H1 (cell line): ENCODE measurements at regions not wholly inside any gene's neighbourhood (a gene's known extent, or its start where the extent isn't known, plus 50 kb on each side); places are given as distances from the start of the nearest gene placed in this dataset.

Source experiments
- CTCF ChIA-PET: fragments of 300-600 bp; sonication (Branson Sonifier 250); formaldehyde crosslinking; loops from one replicate; lab custom pipeline; 2021; ENCODE audit not compliant: partially characterized antibody; lab: Charles Lee
- POLR2A ChIA-PET: fragments of 300-600 bp; sonication (Branson Sonifier 250); formaldehyde crosslinking; loops from one replicate; lab custom pipeline; 2021; ENCODE audit warnings: inconsistent platforms; ENCODE audit not compliant: partially characterized antibody; lab: Charles Lee
- DNase-seq, 2 experiments: peaks; one replicate each; pipeline versions ENCODE4 v3.0.0 to v3.0.0-alpha.2; 2010 to 2022; ENCODE audit warnings: low spot score in 2 of 2, low read depth in 1 of 2, mixed read lengths in 1 of 2
- FAIRE-seq: peaks from 2 replicates; lab custom pipeline; 2011; peaks lifted over from hg19 to GRCh38; lab: Jason Lieb, UNC
- H2AFZ ChIP-seq: 2 replicates; pipeline ENCODE4 v1.8.1; 2012; ENCODE audit warnings: low read length, inconsistent platforms
- H2AK5ac ChIP-seq: 2 replicates; pipeline ENCODE4 v1.6.1; 2013; ENCODE audit warnings: low read depth, low read length
- H2BK120ac ChIP-seq: replicated peaks from 2 replicates; pipeline ENCODE3; 2013; ENCODE audit warnings: low read depth, low read length, inconsistent platforms
- H2BK12ac ChIP-seq: 2 replicates; pipeline ENCODE4 v1.6.1; 2013; ENCODE audit warnings: low read depth, low read length
- H2BK15ac ChIP-seq: 2 replicates; pipeline ENCODE4 v1.6.1; 2013; ENCODE audit warnings: low read length
- H2BK20ac ChIP-seq: 2 replicates; pipeline ENCODE4 v1.6.1; 2013; ENCODE audit warnings: low read length
- H2BK5ac ChIP-seq: 2 replicates; pipeline ENCODE4 v1.6.1; 2013; ENCODE audit warnings: low read depth, low read length
- H3K14ac ChIP-seq: 2 replicates; pipeline ENCODE4 v1.6.1; 2013; ENCODE audit warnings: inconsistent platforms; ENCODE audit not compliant: insufficient read length
- H3K18ac ChIP-seq: 2 replicates; pipeline ENCODE4 v1.6.1; 2013; ENCODE audit warnings: low read length; ENCODE audit errors: extremely low read depth
- H3K23ac ChIP-seq: 2 replicates; pipeline ENCODE4 v1.6.1; 2013; ENCODE audit warnings: inconsistent platforms; ENCODE audit not compliant: insufficient read length
- H3K23me2 ChIP-seq: 2 replicates; pipeline ENCODE4 v1.6.1; 2013; ENCODE audit warnings: low read depth, low read length
- H3K27ac ChIP-seq: 2 replicates; pipeline ENCODE4 v1.6.1; 2011; ENCODE audit warnings: low read depth, low read length, inconsistent platforms
- H3K27me3 ChIP-seq, 4 experiments: replicated peaks in 1 of 4; 1 replicate in 1 of 4; 2 replicates in 3 of 4; pipeline versions ENCODE4 v1.6.1 to v1.8.1; 2011 to 2013; ENCODE audit warnings: low read length in 3 of 4, mild to moderate bottlenecking in 3 of 4, inconsistent platforms in 2 of 4, mixed read lengths in 2 of 4, moderate library complexity in 1 of 4; ENCODE audit not compliant: control insufficient read depth in 3 of 4, insufficient read depth in 3 of 4; ENCODE audit errors: extremely low read depth in 1 of 4
- H3K36me3 ChIP-seq, 4 experiments: 2 replicates each; pipeline versions ENCODE4 v1.6.1 to v1.8.1; 2011 to 2013; ENCODE audit warnings: mild to moderate bottlenecking in 4 of 4, low read length in 3 of 4, moderate library complexity in 2 of 4, control low read depth in 1 of 4, inconsistent platforms in 1 of 4; ENCODE audit not compliant: insufficient read depth in 4 of 4, control insufficient read depth in 2 of 4
- H3K4ac ChIP-seq: replicated peaks from 2 replicates; pipeline ENCODE3; 2013; ENCODE audit warnings: low read length, low read depth, mixed read lengths, inconsistent platforms; ENCODE audit not compliant: insufficient read length
- H3K4me1 ChIP-seq, 4 experiments: replicated peaks in 1 of 4; 1 replicate in 1 of 4; 2 replicates in 3 of 4; pipeline versions ENCODE4 v1.6.1 to v1.8.1; 2011 to 2013; ENCODE audit warnings: low read length in 3 of 4, inconsistent platforms in 2 of 4, mixed read lengths in 1 of 4; ENCODE audit not compliant: insufficient read depth in 4 of 4, control insufficient read depth in 3 of 4
- H3K4me2 ChIP-seq, 2 experiments: 2 replicates each; pipeline versions ENCODE4 v1.6.1 to v1.8.1; 2011 to 2013; ENCODE audit warnings: low read depth in 2 of 2, low read length in 2 of 2, control low read depth in 1 of 2, inconsistent platforms in 1 of 2, mild to moderate bottlenecking in 1 of 2; ENCODE audit not compliant: insufficient read depth in 1 of 2
- H3K4me3 ChIP-seq, 4 experiments: fragments of 200-600, 300-600 bp in 1 of 4; sonication (generic), shearing (Covaris generic), sonication (Bioruptor Twin) in 1 of 4; 2 replicates each; pipeline versions ENCODE4 v1.5.1 to v1.8.1; 2011 to 2016; ENCODE audit warnings: low read length in 4 of 4, low read depth in 3 of 4, control low read depth in 2 of 4, inconsistent platforms in 2 of 4, mild to moderate bottlenecking in 2 of 4, mixed read lengths in 1 of 4, moderate library complexity in 1 of 4; ENCODE audit not compliant: insufficient read depth in 2 of 4; ENCODE audit errors: extremely low read depth in 1 of 4
- H3K56ac ChIP-seq: replicated peaks from 2 replicates; pipeline ENCODE3; 2013; ENCODE audit warnings: low read depth, mild to moderate bottlenecking, mixed read lengths, low read length, inconsistent platforms; ENCODE audit not compliant: insufficient read length
- H3K79me1 ChIP-seq: 2 replicates; pipeline ENCODE4 v1.6.1; 2013; ENCODE audit warnings: low read depth, low read length, control low read depth
- H3K79me2 ChIP-seq, 2 experiments: 2 replicates each; pipeline versions ENCODE4 v1.6.1 to v1.8.1; 2012 to 2013; ENCODE audit warnings: low read length in 2 of 2, mild to moderate bottlenecking in 2 of 2, inconsistent platforms in 1 of 2; ENCODE audit not compliant: insufficient read depth in 2 of 2, control insufficient read depth in 1 of 2
- H3K9ac ChIP-seq, 4 experiments: replicated peaks in 1 of 4; 1 replicate in 1 of 4; 2 replicates in 3 of 4; pipeline versions ENCODE4 v1.6.1 to v1.8.1; 2011 to 2013; ENCODE audit warnings: low read depth in 3 of 4, low read length in 3 of 4, control low read depth in 2 of 4, mild to moderate bottlenecking in 2 of 4, moderate library complexity in 2 of 4, inconsistent platforms in 1 of 4; ENCODE audit errors: extremely low read depth in 1 of 4
- H3K9me3 ChIP-seq, 2 experiments: 2 replicates each; pipeline versions ENCODE4 v1.6.1 to v1.8.1; 2012 to 2013; ENCODE audit warnings: mild to moderate bottlenecking in 2 of 2, moderate library complexity in 2 of 2, control low read depth in 1 of 2, inconsistent platforms in 1 of 2, low read depth in 1 of 2, low read length in 1 of 2, mixed read lengths in 1 of 2; ENCODE audit not compliant: insufficient read depth in 2 of 2
- H4K20me1 ChIP-seq, 2 experiments: replicated peaks in 1 of 2; 2 replicates each; pipeline versions ENCODE3 to v1.8.1; 2011 to 2013; ENCODE audit warnings: inconsistent platforms in 2 of 2, low read length in 2 of 2, mild to moderate bottlenecking in 1 of 2; ENCODE audit not compliant: insufficient read depth in 2 of 2, control insufficient read depth in 1 of 2
- H4K5ac ChIP-seq: 2 replicates; pipeline ENCODE4 v1.6.1; 2013; ENCODE audit warnings: low read length, low read depth, mixed read lengths, inconsistent platforms; ENCODE audit not compliant: insufficient read length
- H4K8ac ChIP-seq: 2 replicates; pipeline ENCODE4 v1.8.0; 2013; ENCODE audit warnings: mild to moderate bottlenecking, moderate library complexity, low read length, inconsistent platforms; ENCODE audit not compliant: insufficient read depth; ENCODE audit errors: extremely low read depth
- H4K91ac ChIP-seq: replicated peaks from 2 replicates; pipeline ENCODE3; 2013; ENCODE audit warnings: low read length, mixed read lengths, inconsistent platforms; ENCODE audit not compliant: insufficient read length
- BRCA1 ChIP-seq: IDR thresholded peaks from 2 replicates; pipeline ENCODE4 v1.6.1; 2012; ENCODE audit warnings: low read depth, low read length, improper control_type of control experiment
- CBX5 ChIP-seq: fragments of 300-800, 300-1000 bp; sonication (generic); IDR thresholded peaks from 2 replicates; pipeline ENCODE4 v1.7.1; 2016; ENCODE audit warnings: antibody characterized with exemption, low read length, low read depth
- CHD2 ChIP-seq: IDR thresholded peaks from 2 replicates; pipeline ENCODE4 v1.6.1; 2012; ENCODE audit warnings: low read length, improper control_type of control experiment
- KDM5A ChIP-seq: fragments of 200-600 bp; IDR thresholded peaks from 2 replicates; pipeline ENCODE4 v1.7.1; 2012; ENCODE audit warnings: mild to moderate bottlenecking, low read length, inconsistent platforms, mixed read lengths
- POU5F1 ChIP-seq: IDR thresholded peaks from 2 replicates; pipeline ENCODE4 v1.6.1; 2011; ENCODE audit warnings: low read depth, mild to moderate bottlenecking, low read length, moderate library complexity
- RNF2 ChIP-seq: fragments of 200-900, 300-1000 bp; sonication (generic); IDR thresholded peaks from 2 replicates; pipeline ENCODE4 v1.7.1; 2016; ENCODE audit warnings: borderline replicate concordance, low read depth, mild to moderate bottlenecking, antibody characterized with exemption, low read length; ENCODE audit not compliant: poor library complexity, severe bottlenecking; ENCODE audit errors: missing control alignments
- SAP30 ChIP-seq: fragments of 300-600 bp; sonication (generic); IDR thresholded peaks from 2 replicates; pipeline ENCODE4 v1.7.1; 2012; ENCODE audit warnings: low read length, moderate library complexity, mild to moderate bottlenecking, inconsistent platforms; ENCODE audit not compliant: insufficient read depth, insufficient replicate concordance
- SIN3A ChIP-seq, 2 experiments: IDR thresholded peaks in 1 of 2; conservative IDR thresholded peaks in 1 of 2; 2 replicates each; pipeline ENCODE4 v1.6.1; 2011 to 2012; ENCODE audit warnings: low read length in 2 of 2, improper control_type of control experiment in 1 of 2, low read depth in 1 of 2, mild to moderate bottlenecking in 1 of 2
- SIX5 ChIP-seq: IDR thresholded peaks from 2 replicates; pipeline ENCODE4 v1.6.1; 2011; ENCODE audit warnings: mild to moderate bottlenecking, low read depth, low read length

GRCh38 chr2:8270699-8271098, 411.2 kb upstream of the ID2 start:
- Histone ChIP-seq H2BK15ac (no peak overlapping the region), H3K79me1 (no peaks in the 10 kb centered on the region), H3K23me2 (no peaks in the 10 kb centered on the region), H3K79me2 (no peaks in the 10 kb centered on the region), H3K4ac (no peak overlapping the region), H2BK12ac (no peak overlapping the region), H3K18ac (no peak overlapping the region), H3K4me2 (no peak overlapping the region), H2AK5ac (no peak overlapping the region), H4K20me1 (no peaks in the 10 kb centered on the region), H2BK5ac (no peak overlapping the region), H2AFZ (no peak overlapping the region), H3K27me3 (no peaks in the 10 kb centered on the region), H4K8ac (no peak overlapping the region), H3K4me3 (no peak overlapping the region), H4K91ac (no peak overlapping the region), H3K27ac (no peak overlapping the region), H3K36me3 (no peaks in the 10 kb centered on the region; a peak in 1 of 8 replicates), H3K4me1 (no peaks in the 10 kb centered on the region; a peak in 1 of 7 replicates), H4K5ac (no peak overlapping the region), H2BK120ac (no peak overlapping the region), H3K9me3 (no peaks in the 10 kb centered on the region), H3K9ac (no peak overlapping the region), H2BK20ac (no peak overlapping the region), H3K23ac (no peak overlapping the region), H3K14ac (no peak overlapping the region), H3K56ac (no peak overlapping the region)
- ChIA-PET POLR2A (no interaction called here), CTCF (interaction anchor here (0.6 to 1.6 kb wide), 2 partner anchors 12 to 39 kb away, joined by 3 read pairs; no protein-coding TSS in a partner anchor)
- DNase-seq (no peak), FAIRE-seq (no peak)
- no peak for TF ChIP-seq BRCA1
- TF ChIP-seq SIX5 = no peak
- TF ChIP-seq CHD2 = no peak
- TF ChIP-seq SAP30 = no peak
- no peak for TF ChIP-seq POU5F1
- no peak for TF ChIP-seq KDM5A
- no peak for TF ChIP-seq CBX5
- TF ChIP-seq RNF2 = no peak
- no peak for TF ChIP-seq SIN3A (conservative IDR thresholded peaks at IDR 0.05 in 1 of 2, IDR thresholded peaks at IDR 0.05 in 1 of 2; ENCODE audit: low read depth in 1 of 2, low read length in 2 of 2)
